Head of caudate nucleus (tissue), 42 donors: ENCODE measurements at regions not wholly inside any gene's neighbourhood (a gene's known extent, or its start where the extent isn't known, plus 50 kb on each side); places are given as distances from the start of the nearest gene placed in this dataset.
A peak's percentile ranks its signal among the peaks of the same experiment; 100 is the strongest.

Experiments
- DNase-seq, 42 donors: peaks; one replicate each; pipeline versions ENCODE4 v3.0.0 to v3.0.0-alpha.2; 2020 to 2021; ENCODE audit warnings: mixed read lengths in 7 of 42
- intact Hi-C: fragments of 100-400 bp; cut with DNase I; formaldehyde crosslinking; loops from one replicate; pipeline ENCODE4 v1.15.0; 2022

GRCh38 chr19:28530406-28531035, 682.4 kb downstream of the UQCRFS1 start:
- DNase-seq = no peak
- intact Hi-C loops = no loop called here

GRCh38 chr19:28526038-28526437, 686.9 kb downstream of the UQCRFS1 start:
- DNase-seq = no peak
- intact Hi-C loops = no loop called here

- intact Hi-C loops = no loop called here
- DNase-seq = no peak
Measured at GRCh38 chr19:28523619-28524018, 689.3 kb downstream of the UQCRFS1 start.

- DNase-seq = no peak
- intact Hi-C loops = no loop called here
Measured at GRCh38 chr19:28522545-28522922, 690.4 kb downstream of the UQCRFS1 start.

- intact Hi-C loops = no loop called here
Measured at GRCh38 chr19:28521614-28522544, 691.1 kb downstream of the UQCRFS1 start.

GRCh38 chr19:28520998-28521568, 691.9 kb downstream of the UQCRFS1 start:
- no peak for DNase-seq
- intact Hi-C loops = no loop called here

More at GRCh38 chr19:28521614-28522544, 691.1 kb downstream of the UQCRFS1 start:
- no peak for DNase-seq

GRCh38 chr19:28519952-28520861, 692.7 kb downstream of the UQCRFS1 start:
- peak in 33 of 42 donors; percentile 7 to 69 (median 28) for DNase-seq
- intact Hi-C loops = no loop called here

- intact Hi-C loops = no loop called here
- no peak for DNase-seq
Measured at GRCh38 chr19:28519218-28519779, 693.7 kb downstream of the UQCRFS1 start.

GRCh38 chr19:28516415-28516872, 696.5 kb downstream of the UQCRFS1 start:
- DNase-seq = no peak
- intact Hi-C loops = no loop called here

- intact Hi-C loops = no loop called here
- DNase-seq = no peak
Measured at GRCh38 chr19:28514166-28514565, 698.8 kb downstream of the UQCRFS1 start.

GRCh38 chr19:28511655-28512054, 701.3 kb downstream of the UQCRFS1 start:
- intact Hi-C loops = no loop called here
- no peak for DNase-seq

GRCh38 chr19:28509079-28509895, 703.7 kb downstream of the UQCRFS1 start:
- peak in 1 of 42 donors; percentile 22 for DNase-seq
- intact Hi-C loops = no loop called here

- intact Hi-C loops = no loop called here
- DNase-seq = peak in 1 of 42 donors; percentile 5
Measured at GRCh38 chr19:28508666-28509065, 704.3 kb downstream of the UQCRFS1 start.

- intact Hi-C loops = no loop called here
- no peak for DNase-seq
Measured at GRCh38 chr19:28505933-28506332, 707.0 kb downstream of the UQCRFS1 start.

GRCh38 chr19:28505134-28505533, 707.8 kb downstream of the UQCRFS1 start:
- intact Hi-C loops = no loop called here
- no peak for DNase-seq

- no peak for DNase-seq
- intact Hi-C loops = no loop called here
Measured at GRCh38 chr19:28504727-28505126, 708.2 kb downstream of the UQCRFS1 start.

- intact Hi-C loops = no loop called here
Measured at GRCh38 chr19:28504139-28504538, 708.8 kb downstream of the UQCRFS1 start.

More at GRCh38 chr19:28504139-28504538, 708.8 kb downstream of the UQCRFS1 start:
- DNase-seq = no peak
